ENCODE measurements at regions not wholly inside any gene's neighbourhood (a gene's known extent, or its start where the extent isn't known, plus 50 kb on each side); places are given as distances from the start of the nearest gene placed in this dataset.

DNA sequence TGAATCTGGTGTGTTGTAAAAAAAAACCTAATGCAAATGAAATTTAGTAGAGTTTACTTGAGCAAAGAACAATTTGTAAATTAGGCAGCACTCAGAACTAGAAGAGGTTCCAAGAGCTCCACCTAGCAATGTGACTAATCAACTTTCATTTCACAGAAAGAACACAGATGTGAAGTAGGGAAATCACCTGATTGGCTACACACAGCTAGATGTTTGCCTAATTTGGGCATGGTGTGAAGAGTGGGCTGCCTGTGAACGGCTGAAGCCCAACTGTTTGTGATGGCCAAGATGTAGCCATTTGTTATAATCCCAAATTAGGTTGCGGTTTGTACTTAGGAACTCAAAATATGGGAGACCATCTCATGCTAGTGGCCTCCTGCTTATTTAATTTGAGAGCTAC, 724.4 kb upstream of the SLITRK5 start:
- DNase-seq (ENCODE audit: low read depth) = no peak

DNA sequence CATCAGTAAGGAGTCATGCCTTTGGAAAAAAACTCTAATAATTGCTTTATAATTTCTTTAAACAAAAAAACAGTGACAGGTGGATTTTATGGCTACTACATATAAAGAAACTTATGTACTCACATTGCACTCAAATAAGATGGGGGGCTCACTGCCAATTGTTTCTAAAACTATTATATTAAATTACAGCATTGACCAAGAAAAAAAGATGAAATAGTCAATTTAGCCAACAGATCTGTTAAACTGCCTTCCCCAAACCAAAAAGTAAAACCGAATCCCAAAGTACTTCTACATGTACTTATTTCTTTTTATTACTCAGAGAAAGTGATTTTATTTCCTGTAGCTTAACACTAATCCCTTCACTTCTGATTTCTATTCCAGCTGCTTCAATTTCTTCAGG, 716.8 kb upstream of the SLITRK5 start:
- no peak for DNase-seq (ENCODE audit: low read depth)

DNA sequence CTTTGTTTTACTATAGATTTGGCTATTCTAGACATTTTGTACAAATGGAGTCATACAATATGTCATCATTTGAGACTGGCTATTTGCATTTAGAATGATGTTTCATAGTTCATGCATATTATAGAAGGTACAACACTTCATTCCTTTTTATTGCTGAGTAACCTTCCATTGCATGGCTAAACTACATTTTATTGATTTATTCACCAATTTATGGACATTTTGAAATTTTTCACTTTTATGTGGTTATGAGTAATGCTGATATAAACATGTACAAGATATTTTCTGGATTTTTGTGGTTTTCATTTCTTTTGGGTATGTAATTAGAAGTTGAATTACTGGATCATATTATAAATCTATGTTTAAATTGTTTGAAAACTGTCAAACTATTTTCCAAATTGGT, 710.3 kb upstream of the SLITRK5 start:
- DNase-seq (ENCODE audit: low read depth) = no peak

GRCh38 chr13:86974251-86974994, 696.7 kb upstream of the SLITRK5 start:
- DNase-seq (ENCODE audit: low read depth) = no peak

DNA sequence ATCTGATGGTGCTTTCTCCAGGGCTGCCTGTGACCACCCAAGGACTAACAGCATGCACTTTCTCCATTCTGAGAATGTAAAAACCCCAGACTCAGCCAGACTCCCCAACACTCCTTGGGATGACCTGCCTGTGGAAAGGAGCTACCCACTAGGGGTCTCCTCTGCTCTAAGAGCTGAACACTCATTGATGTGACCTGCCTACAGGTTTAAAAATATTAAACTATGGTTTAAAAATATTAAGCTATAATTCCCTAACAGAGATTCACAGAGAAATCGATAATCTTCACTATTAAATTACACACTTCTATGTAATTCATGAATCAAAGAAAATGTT, 696.2 kb upstream of the SLITRK5 start:
- DNase-seq (ENCODE audit: low read depth) = no peak

- no peak for DNase-seq (ENCODE audit: low read depth)
These were observed 694.4 kb upstream of the SLITRK5 start for GRCh38 chr13:86976521-86977324.

DNA sequence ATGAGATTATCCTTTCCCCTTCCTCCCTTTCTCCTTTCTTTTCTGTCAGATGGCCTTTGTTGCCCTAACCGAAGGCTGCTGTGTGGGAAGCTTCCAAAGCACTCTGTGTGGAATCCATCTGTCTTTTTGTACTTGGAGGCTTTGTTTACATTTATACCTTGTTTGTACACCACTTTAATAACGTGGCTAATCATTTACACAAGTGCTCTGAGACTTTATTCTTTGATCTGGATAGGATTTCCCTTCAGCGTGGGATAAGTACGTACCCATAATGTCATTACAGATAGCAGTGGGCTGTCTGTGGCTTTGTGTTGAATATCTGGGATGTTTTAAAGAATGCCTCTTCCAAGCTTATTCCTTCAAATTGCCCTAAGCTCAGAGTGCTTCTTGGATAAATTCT, 684.7 kb upstream of the SLITRK5 start:
- no peak for DNase-seq (ENCODE audit: low read depth)

- no peak for DNase-seq (ENCODE audit: low read depth)
These were observed 678.9 kb upstream of the SLITRK5 start for GRCh38 chr13:86992251-86992650.

GRCh38 chr13:87003265-87003664, 667.9 kb upstream of the SLITRK5 start:
- no peak for DNase-seq (ENCODE audit: low read depth)

DNA sequence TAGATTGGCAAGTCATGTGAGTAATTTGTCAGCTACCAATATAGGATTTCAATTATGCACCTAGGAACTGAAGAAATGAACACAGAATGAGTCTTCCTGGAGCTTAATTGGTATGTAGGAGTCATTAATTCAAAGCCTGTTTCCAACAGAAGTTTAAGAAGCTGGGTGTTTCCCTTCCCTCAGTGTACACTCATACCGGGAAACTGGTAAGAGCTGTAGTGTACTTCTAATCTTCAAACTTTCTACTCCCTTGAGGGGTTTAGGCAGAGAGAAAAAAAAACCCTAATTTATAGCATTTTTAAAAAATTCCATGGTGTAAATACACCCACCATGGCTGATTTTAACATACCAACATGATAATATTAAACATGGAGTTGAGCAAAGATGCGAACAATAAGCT, 665.7 kb upstream of the SLITRK5 start:
- DNase-seq (ENCODE audit: low read depth) = no peak

- no peak for DNase-seq (ENCODE audit: low read depth)
These were observed 635.6 kb upstream of the SLITRK5 start for GRCh38 chr13:87035526-87035925.

DNA sequence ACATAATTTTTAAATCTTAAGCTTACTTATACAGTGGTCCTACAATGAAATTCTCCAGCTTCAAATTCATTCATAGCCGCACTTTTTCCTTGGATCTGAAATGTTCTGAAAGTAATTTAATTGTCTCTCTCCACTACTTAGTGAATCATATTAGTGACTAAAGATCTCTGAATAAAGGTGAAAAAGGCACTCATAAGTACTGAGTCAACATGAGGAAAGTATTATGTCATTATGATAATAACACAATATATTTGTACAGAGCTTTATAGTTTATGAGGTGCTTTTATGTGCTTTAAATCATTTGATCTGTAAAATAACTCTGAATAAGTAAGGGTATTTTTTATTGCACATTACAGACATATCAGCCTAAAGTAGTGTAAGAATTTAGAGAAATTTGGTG, 628.2 kb upstream of the SLITRK5 start:
- no peak for DNase-seq (ENCODE audit: low read depth)

DNA sequence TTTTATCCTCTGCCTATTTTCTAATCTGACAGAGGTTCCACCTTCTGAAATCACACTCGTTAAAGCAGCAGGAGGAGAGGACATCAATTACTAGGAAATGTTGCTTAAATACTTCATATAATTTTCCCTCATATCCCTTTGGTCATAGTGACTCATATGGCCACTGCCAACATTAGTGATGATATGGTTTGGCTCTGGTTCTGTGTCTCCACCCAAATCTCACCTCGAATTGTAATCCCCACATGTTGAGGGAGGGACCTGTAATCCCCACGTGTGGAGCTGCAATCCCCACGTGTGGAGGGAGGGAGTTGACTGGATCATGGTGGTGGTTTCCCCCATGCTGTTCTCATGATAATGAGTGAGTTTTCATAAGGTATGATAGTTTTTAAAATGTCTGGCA, 618.4 kb upstream of the SLITRK5 start:
- DNase-seq (ENCODE audit: low read depth) = no peak

DNA sequence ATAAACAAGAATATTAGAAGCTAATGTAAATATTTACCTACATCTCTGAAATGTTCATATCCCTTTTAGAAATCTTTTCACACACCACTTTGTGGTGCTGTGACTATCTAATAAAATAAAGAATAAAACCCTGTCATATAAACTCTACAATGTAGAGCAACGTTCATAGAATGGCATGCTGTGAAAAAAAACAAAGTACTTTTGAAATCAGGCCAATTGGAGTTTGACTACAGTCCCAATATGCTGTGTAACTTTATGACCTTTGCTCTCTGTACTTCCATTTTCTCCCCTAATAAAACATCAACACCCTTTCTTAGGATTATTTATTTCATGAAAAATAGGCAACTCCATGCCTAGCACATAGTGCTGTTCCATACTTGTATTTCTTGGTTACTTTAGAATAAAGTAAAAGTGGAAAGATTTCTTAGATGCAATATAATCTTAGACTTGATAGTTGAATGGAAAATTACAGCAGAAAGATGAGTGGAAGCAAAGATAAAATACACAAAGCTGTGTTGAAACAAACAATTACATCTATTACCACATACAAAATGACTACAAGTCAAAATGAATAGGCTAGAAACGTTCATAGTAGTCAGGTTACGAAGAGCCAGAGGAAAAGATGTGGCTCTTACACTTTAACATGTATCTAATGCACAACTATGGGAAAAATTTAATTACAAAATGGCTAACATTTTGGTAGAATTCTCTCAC, 613.2 kb upstream of the SLITRK5 start:
- no peak for DNase-seq (ENCODE audit: low read depth)

GRCh38 chr13:87058786-87059329, 612.3 kb upstream of the SLITRK5 start:
- no peak for DNase-seq (ENCODE audit: low read depth)

GRCh38 chr13:87078947-87079795, 592.0 kb upstream of the SLITRK5 start:
- no peak for DNase-seq (ENCODE audit: low read depth)

GRCh38 chr13:87080100-87080779, 590.9 kb upstream of the SLITRK5 start:
- DNase-seq (ENCODE audit: low read depth) = no peak

DNA sequence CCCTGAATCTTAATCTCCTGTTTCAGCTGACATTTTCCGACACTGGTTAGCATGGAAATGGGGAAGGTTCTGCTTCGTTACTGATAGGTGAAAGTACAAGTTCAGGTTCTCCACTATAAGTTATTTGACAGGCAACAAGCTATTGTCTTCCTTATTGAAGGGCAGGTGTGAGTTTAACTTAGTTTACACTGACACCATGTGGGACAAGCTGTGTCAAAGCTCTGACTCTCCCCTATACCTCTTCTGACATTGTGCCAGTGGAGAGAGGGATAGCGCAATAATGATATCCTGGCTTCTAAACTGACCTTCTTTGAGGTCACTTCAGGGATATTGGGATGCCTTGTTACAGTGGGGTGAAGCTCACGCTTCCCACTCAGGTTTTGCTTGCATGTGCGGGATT, 587.0 kb upstream of the SLITRK5 start:
- DNase-seq (ENCODE audit: low read depth) = no peak

GRCh38 chr13:87087741-87088140, 583.4 kb upstream of the SLITRK5 start:
- no peak for DNase-seq (ENCODE audit: low read depth)

- no peak for DNase-seq (ENCODE audit: low read depth)
These were observed 581.8 kb upstream of the SLITRK5 start for GRCh38 chr13:87089391-87089790.

DNA sequence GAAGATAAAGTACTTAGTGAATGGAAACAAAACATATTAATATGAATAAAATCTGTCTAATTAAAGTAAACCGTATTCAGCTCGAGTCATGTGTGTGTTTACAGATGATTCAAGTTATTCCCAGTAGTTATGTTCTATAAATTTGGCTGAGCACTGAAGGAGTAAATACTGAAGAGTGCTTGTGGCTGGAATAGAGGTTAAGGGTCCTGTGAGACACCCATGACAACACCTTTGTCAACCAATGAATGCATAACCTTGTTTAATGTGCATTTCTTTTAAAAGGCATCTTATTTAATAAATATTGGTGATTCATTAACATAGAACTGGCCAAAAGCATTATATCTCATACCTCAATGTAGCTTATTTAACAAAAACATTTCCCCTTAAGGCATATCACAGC, 577.8 kb upstream of the SLITRK5 start:
- DNase-seq (ENCODE audit: low read depth) = no peak
